GM19023 (cell line): ENCODE measurements at regions not wholly inside any gene's neighbourhood (a gene's known extent, or its start where the extent isn't known, plus 50 kb on each side); places are given as distances from the start of the nearest gene placed in this dataset.

Experiments
- ATAC-seq: cut with Tn5 transposase; IDR thresholded peaks from one replicate; pipeline ENCODE4 v1.9.1; 2021; ENCODE audit warnings: mild to moderate bottlenecking, moderate library complexity; ENCODE audit not compliant: unreplicated experiment

- ATAC-seq, result no peak
Measured at GRCh38 chr1:208537198-208537597, 293.0 kb upstream of the PLXNA2 start.

DNA sequence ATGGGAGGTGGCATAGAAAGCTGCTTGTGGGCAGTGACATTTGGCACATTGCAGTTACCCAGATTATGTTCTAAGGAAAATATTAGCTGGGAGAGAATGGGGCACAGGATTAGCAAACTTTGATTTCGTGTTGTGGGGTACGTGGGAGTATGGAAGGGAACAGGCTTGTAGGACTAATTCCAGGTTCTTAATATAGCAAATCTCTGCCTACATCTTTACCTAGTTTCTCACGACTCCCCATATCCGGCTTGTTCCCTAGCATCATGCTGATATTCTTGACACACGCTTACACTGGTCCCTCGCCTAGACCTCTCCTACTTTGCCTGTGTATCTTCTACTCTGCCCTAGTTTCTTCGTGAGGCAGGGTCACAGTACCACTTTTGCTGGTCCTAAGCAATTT is 293.9 kb upstream of the PLXNA2 start:
- no peak for ATAC-seq

DNA sequence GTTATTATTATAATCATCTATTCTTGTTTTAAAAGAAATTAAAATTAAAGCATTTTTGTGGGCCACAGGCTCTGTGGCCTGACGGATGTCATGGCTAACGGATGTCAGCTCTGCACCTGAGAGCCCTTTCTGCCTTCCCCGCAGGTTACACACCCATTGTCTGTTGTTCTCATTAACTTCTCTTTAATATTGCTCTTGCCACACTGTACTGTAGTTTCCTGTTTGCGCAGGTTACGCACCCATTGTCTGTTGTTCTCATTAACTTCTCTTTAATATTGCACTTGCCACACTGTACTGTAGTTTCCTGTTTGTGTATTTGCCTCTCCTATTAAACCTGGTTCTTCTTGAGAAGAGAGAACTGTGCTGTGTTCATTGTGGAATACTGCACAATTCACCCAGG is 294.4 kb upstream of the PLXNA2 start:
- ATAC-seq, result no peak

GRCh38 chr1:208540724-208541123 is 296.5 kb upstream of the PLXNA2 start:
- no peak for ATAC-seq

GRCh38 chr1:208541225-208541855 is 297.2 kb upstream of the PLXNA2 start:
- ATAC-seq, result no peak

GRCh38 chr1:208542309-208542708 is 298.1 kb upstream of the PLXNA2 start:
- no peak for ATAC-seq

- no peak for ATAC-seq
Measured at GRCh38 chr1:208544053-208544452, 299.9 kb upstream of the PLXNA2 start.

GRCh38 chr1:208544794-208545193 is 300.6 kb upstream of the PLXNA2 start:
- no peak for ATAC-seq

DNA sequence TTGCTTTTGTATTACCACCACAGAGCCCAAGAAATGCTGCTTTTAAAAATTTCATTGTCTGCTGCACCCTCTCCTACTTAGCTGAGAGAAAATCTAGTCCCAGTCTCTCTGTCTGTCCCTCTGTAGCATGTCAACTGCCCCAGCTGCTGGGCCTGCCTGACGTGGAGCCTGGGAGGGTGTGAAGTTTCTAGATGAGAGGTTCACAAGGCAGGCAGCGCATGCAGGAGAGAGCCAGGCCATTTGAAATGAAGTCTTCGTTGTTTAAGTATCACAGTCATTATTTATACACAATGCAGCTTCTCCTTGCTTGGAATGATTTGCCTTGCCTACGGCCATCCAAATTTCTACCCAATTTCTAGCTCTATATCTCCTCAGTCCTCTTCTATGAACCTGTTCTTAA is 306.8 kb upstream of the PLXNA2 start:
- ATAC-seq, result no peak

GRCh38 chr1:208551633-208552320 is 307.6 kb upstream of the PLXNA2 start:
- no peak for ATAC-seq

DNA sequence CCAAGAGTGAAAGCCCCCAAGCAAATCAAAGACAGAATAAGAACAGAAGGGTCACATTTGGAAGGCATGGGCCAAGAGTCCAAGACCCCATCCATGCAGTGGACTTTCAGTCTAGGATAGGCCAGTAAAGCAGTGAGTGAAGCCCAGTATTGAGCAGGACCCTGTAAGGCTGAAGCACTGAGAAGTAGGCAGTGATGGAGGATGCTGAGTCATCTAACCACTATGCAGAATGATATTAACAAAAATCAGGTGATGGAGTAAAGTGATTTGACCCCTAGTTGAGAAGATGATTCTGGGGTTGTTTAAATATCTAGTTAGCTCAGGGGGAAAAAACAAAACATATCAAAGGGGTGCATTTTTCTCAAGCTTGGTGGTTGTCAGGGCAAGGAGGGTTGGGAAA is 308.7 kb upstream of the PLXNA2 start:
- no peak for ATAC-seq

- ATAC-seq, result no peak
Measured at GRCh38 chr1:208556461-208556860, 312.3 kb upstream of the PLXNA2 start.

- no peak for ATAC-seq
Measured at GRCh38 chr1:208557046-208557722, 313.0 kb upstream of the PLXNA2 start.

- no peak for ATAC-seq
Measured at GRCh38 chr1:208557723-208558094, 313.5 kb upstream of the PLXNA2 start.

DNA sequence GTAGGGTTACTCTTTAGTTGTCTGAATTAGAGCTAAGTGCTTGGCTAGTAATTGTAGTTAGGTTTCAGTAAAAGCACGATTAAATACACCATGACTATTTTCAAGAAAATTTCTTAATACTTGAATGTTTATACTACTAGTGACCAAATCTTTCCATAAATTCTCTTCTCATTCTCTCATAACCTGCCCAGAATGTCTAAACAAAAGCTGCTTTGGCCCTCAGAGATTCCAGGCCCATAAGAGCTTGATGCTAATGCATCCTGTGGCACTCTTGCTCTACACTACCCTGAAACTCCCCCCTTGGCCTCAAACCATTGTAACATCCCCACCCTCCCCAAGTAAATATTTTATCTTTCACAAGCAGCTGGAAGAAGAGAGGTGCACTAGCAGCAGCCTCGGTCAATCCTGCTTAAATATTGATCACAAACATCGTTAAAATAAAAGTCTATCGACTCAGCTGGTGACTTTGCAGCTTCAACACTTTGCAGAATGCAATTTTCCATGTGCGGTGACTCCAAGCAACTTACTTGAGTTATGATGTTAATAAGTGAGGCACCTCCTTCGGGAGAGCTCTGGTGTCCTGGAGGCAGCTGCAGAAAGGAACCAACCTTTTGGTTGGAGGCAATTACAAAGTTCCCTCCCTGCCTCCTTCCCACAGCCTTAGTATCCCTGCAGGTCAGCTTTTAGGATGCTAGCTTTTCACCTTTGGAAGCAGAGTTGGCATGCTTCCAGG is 315.6 kb upstream of the PLXNA2 start:
- no peak for ATAC-seq

GRCh38 chr1:208562151-208562960 is 318.2 kb upstream of the PLXNA2 start:
- no peak for ATAC-seq

DNA sequence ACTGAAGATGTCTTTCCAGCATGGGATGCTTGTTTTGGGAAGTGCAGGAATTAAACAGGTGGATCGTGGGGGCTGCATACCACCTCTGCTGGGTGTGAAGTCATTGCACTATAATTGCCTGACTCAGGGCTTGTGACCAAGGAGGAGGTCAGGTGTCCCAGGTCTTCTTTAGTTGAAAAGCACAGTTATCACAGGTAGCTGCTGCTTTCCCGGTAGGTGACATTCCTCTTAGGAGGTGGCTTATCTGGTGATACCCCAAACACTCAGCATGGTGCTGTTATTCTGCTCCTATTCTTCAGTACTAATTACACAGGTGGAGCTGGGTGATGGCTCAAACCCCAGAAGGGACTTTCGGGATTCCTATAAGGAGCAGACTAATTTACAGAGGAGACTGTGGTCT is 320.3 kb upstream of the PLXNA2 start:
- ATAC-seq, result no peak

- ATAC-seq, result no peak
Measured at GRCh38 chr1:208565756-208566440, 321.7 kb upstream of the PLXNA2 start.

DNA sequence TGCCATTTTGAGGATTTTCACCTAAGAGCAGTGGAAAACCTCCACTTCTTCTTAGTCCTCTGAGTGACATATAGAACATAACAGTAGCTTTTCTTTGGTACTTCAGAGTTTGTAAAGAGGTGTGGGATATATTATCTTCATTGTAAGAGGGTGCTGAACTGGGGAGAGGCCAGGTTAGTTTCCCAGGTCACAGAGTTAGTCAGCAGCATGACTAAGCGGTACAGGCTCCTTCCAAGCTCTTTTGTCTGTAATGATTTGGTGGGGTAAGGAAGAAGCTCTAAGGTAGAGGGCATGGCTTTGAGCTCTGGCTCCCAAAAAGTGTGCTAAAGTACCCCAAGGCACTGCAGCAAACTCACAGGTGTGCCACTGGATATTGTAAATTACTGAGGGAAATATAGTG is 325.0 kb upstream of the PLXNA2 start:
- ATAC-seq, result no peak

DNA sequence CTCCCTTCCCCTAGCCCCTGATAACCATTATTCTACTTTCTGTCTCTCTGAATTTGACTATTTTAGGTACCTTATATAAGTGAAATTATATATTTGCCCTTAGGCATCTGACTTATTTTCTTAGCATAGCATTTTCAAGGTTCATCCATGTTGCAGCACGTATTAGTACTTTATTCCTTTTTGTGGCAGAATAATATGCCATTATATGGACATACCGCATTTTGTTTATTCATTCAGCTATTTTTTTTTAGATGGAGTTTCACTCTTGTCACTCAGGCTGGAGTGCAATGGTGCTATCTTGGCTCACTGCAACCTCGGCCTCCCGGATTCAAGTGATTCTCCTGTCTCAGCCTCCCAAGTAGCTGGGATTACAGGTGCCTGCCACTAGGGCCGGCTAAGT is 326.2 kb upstream of the PLXNA2 start:
- no peak for ATAC-seq
